H9 (cell line): ENCODE measurements at regions not wholly inside any gene's neighbourhood (a gene's known extent, or its start where the extent isn't known, plus 50 kb on each side); places are given as distances from the start of the nearest gene placed in this dataset.

Source experiments
- DNase-seq: peaks from one replicate; pipeline ENCODE4 v3.0.0-alpha.2; 2017
- H2AFZ ChIP-seq: one replicate; pipeline ENCODE4 v1.6.1; 2013; ENCODE audit warnings: mild to moderate bottlenecking, low read length, control low read depth, moderate library complexity
- H2AK5ac ChIP-seq: 2 replicates; pipeline ENCODE4 v1.6.1; 2013; ENCODE audit warnings: low read length, control low read depth, mixed read lengths; ENCODE audit not compliant: insufficient read length
- H2BK120ac ChIP-seq: one replicate; pipeline ENCODE4 v1.6.1; 2013; ENCODE audit warnings: low read depth, mild to moderate bottlenecking, low read length, control low read depth, inconsistent platforms; ENCODE audit not compliant: poor library complexity, severe bottlenecking
- H2BK12ac ChIP-seq: 2 replicates; pipeline ENCODE4 v1.6.1; 2013; ENCODE audit warnings: low read length, control low read depth, mixed read lengths, low read depth; ENCODE audit not compliant: insufficient read length
- H2BK15ac ChIP-seq: 2 replicates; pipeline ENCODE4 v1.6.1; 2013; ENCODE audit warnings: low read depth, low read length, control low read depth
- H2BK20ac ChIP-seq: one replicate; pipeline ENCODE4 v1.6.1; 2013; ENCODE audit warnings: low read depth, mild to moderate bottlenecking, low read length, control low read depth, inconsistent platforms; ENCODE audit not compliant: poor library complexity, severe bottlenecking
- H2BK5ac ChIP-seq: 2 replicates; pipeline ENCODE4 v1.6.1; 2013; ENCODE audit warnings: low read length, control low read depth, mixed read lengths; ENCODE audit not compliant: insufficient read length
- H3K14ac ChIP-seq: 2 replicates; pipeline ENCODE4 v1.6.1; 2013; ENCODE audit warnings: low read length, control low read depth; ENCODE audit not compliant: insufficient read depth
- H3K18ac ChIP-seq: 2 replicates; pipeline ENCODE4 v1.6.1; 2013; ENCODE audit warnings: low read depth, mild to moderate bottlenecking, mixed read lengths, low read length, control low read depth; ENCODE audit not compliant: insufficient read length
- H3K23ac ChIP-seq: 2 replicates; pipeline ENCODE4 v1.6.1; 2013; ENCODE audit warnings: low read length, control low read depth, mixed read lengths, low read depth; ENCODE audit not compliant: insufficient read length
- H3K23me2 ChIP-seq: 2 replicates; pipeline ENCODE4 v1.6.1; 2013; ENCODE audit warnings: low read depth, mild to moderate bottlenecking, mixed read lengths, low read length, control low read depth; ENCODE audit not compliant: insufficient read length, poor library complexity, severe bottlenecking
- H3K27ac ChIP-seq: 2 replicates; pipeline ENCODE4 v1.5.1; 2013; ENCODE audit warnings: low read length, control low read depth, mixed read lengths, low read depth; ENCODE audit not compliant: insufficient read length
- H3K27me3 ChIP-seq: 2 replicates; pipeline ENCODE4 v1.6.1; 2013; ENCODE audit warnings: low read length, control low read depth, inconsistent platforms; ENCODE audit not compliant: insufficient read depth
- H3K4ac ChIP-seq: 2 replicates; pipeline ENCODE4 v1.6.1; 2013; ENCODE audit warnings: low read depth, mild to moderate bottlenecking, control low read depth, inconsistent platforms, low read length, moderate library complexity
- H3K4me1 ChIP-seq: 2 replicates; pipeline ENCODE4 v1.6.1; 2013; ENCODE audit warnings: low read length, control low read depth, inconsistent platforms; ENCODE audit not compliant: insufficient read depth
- H3K4me2 ChIP-seq: 2 replicates; pipeline ENCODE4 v1.6.1; 2013; ENCODE audit warnings: low read length, control low read depth, mixed read lengths; ENCODE audit not compliant: insufficient read length, insufficient read depth
- H3K56ac ChIP-seq: 2 replicates; pipeline ENCODE4 v1.6.1; 2013; ENCODE audit warnings: low read depth, mild to moderate bottlenecking, mixed read lengths, low read length, control low read depth; ENCODE audit not compliant: insufficient read length
- H3K79me1 ChIP-seq: 2 replicates; pipeline ENCODE4 v1.6.1; 2013; ENCODE audit warnings: low read depth, mild to moderate bottlenecking, moderate library complexity, low read length, control low read depth, inconsistent platforms; ENCODE audit not compliant: insufficient read depth, poor library complexity, severe bottlenecking
- H3K79me2 ChIP-seq: 2 replicates; pipeline ENCODE4 v1.6.1; 2013; ENCODE audit warnings: low read length, control low read depth, inconsistent platforms; ENCODE audit not compliant: insufficient read depth
- H3K9ac ChIP-seq: 2 replicates; pipeline ENCODE4 v1.6.1; 2013; ENCODE audit warnings: low read length, control low read depth, mixed read lengths; ENCODE audit not compliant: insufficient read length; ENCODE audit errors: extremely low read depth
- H3K9me3 ChIP-seq: one replicate; pipeline ENCODE4 v1.6.1; 2013; ENCODE audit warnings: low read depth, low read length, inconsistent platforms; ENCODE audit not compliant: control insufficient read depth
- H3T11ph ChIP-seq: one replicate; pipeline ENCODE4 v1.6.1; 2013; ENCODE audit warnings: mild to moderate bottlenecking, low read length, control low read depth, inconsistent platforms
- H4K20me1 ChIP-seq: one replicate; pipeline ENCODE4 v1.6.1; 2013; ENCODE audit not compliant: control insufficient read depth, insufficient read length, insufficient read depth
- H4K5ac ChIP-seq: 2 replicates; pipeline ENCODE4 v1.6.1; 2013; ENCODE audit warnings: low read depth, mild to moderate bottlenecking, mixed read lengths, low read length, control low read depth; ENCODE audit not compliant: insufficient read length
- H4K8ac ChIP-seq: replicated peaks from 2 replicates; pipeline ENCODE4 v1.6.1; 2013; ENCODE audit warnings: low read length, control low read depth, mixed read lengths, low read depth; ENCODE audit not compliant: insufficient read length
- H4K91ac ChIP-seq: 2 replicates; pipeline ENCODE4 v1.6.1; 2013; ENCODE audit warnings: low read depth, mild to moderate bottlenecking, moderate library complexity, mixed read lengths, low read length, control low read depth; ENCODE audit not compliant: insufficient read length
- H3K27ac Mint-ChIP-seq, 3 experiments: 2 replicates in 2 of 3; 3 replicates in 1 of 3; pipeline ENCODE4 v1.8.0; 2020 to 2021; ENCODE audit warnings: mixed read lengths in 3 of 3, mild to moderate bottlenecking in 1 of 3, moderate library complexity in 1 of 3
- H3K27me3 Mint-ChIP-seq: 2 replicates; pipeline ENCODE4 v1.8.0; 2021; ENCODE audit warnings: low read depth, mild to moderate bottlenecking, moderate library complexity, mixed read lengths
- H3K36me3 Mint-ChIP-seq, 3 experiments: 2 replicates in 2 of 3; 3 replicates in 1 of 3; pipeline ENCODE4 v1.8.0; 2020 to 2021; ENCODE audit warnings: low read depth in 3 of 3, mixed read lengths in 3 of 3; ENCODE audit not compliant: insufficient read depth in 1 of 3
- H3K4me1 Mint-ChIP-seq, 2 experiments: 2 replicates each; pipeline ENCODE4 v1.8.0; 2020; ENCODE audit warnings: mixed read lengths in 2 of 2
- H3K4me3 Mint-ChIP-seq, 2 experiments: 2 replicates in 1 of 2; 3 replicates in 1 of 2; pipeline ENCODE4 v1.8.0; 2020 to 2021; ENCODE audit warnings: mild to moderate bottlenecking in 2 of 2, mixed read lengths in 2 of 2, moderate library complexity in 1 of 2
- H3K9me3 Mint-ChIP-seq, 2 experiments: 2 replicates in 1 of 2; 3 replicates in 1 of 2; pipeline ENCODE4 v1.8.0; 2020; ENCODE audit warnings: mild to moderate bottlenecking in 2 of 2, mixed read lengths in 2 of 2, moderate library complexity in 1 of 2
- WGBS: extraction: QIAGEN DNeasy Blood & Tissue Kit; methylation state at CpG from one replicate; pipeline ENCODE4 v1.1.7; 2013; ENCODE audit warnings: missing lambda C conversion rate, low lambda C conversion rate, mixed read lengths; ENCODE audit not compliant: insufficient read length; ENCODE audit errors: extremely low coverage; 5-methylcytosine and 5-hydroxymethylcytosine counted together
- TF ChIP-seq, protein P1 (sequence below): fragments of 200-600 bp; sonication (generic); conservative IDR thresholded peaks from 3 replicates; pipeline ENCODE4 v1.8.0; 2021; ENCODE audit warnings: antibody characterized with exemption, mild to moderate bottlenecking

DNA sequence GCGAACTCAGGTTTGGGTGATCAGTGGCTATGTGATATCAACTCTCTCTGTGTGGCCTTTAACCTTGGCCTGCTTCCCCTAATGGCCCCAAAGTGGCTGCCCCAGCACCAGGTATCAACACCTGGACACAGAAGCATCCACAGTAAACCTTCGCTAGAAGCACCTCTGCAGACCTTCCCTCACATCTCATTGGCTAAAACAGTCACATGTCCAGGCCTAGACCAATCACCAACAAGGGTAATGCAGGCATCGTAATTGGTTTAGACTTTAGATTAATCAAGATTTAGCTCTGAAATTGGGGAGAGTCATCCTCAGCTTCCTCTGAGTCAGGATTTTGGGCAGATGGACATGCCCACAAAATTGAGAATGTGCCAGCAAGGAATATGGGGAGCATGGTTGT is 92.5 kb upstream of the MYL2 start:
- Histone ChIP-seq H3K4me1 (peaks cover 3% of the 10 kb centered on the region; the same call in 1 of the 2 replicates), H2AK5ac (no peak overlapping the region), H3K9ac (no peak overlapping the region), H2BK20ac (no peak overlapping the region), H3K4me2 (no peak overlapping the region), H3K23me2 (no peaks in the 10 kb centered on the region), H3K4ac (no peak overlapping the region), H3K23ac (no peak overlapping the region), H3K18ac (no peak overlapping the region), H2AFZ (no peak overlapping the region), H3K9me3 (no peaks in the 10 kb centered on the region), H4K20me1 (no peaks in the 10 kb centered on the region), H2BK120ac (no peak overlapping the region), H3K27ac (no peak overlapping the region), H2BK5ac (no peak overlapping the region), H4K8ac (no peak overlapping the region), H2BK15ac (no peak overlapping the region), H4K5ac (no peak overlapping the region), H3T11ph (no peak overlapping the region), H3K79me2 (no peaks in the 10 kb centered on the region), H3K14ac (no peak overlapping the region), H4K91ac (no peak overlapping the region), H2BK12ac (no peak overlapping the region), H3K56ac (no peak overlapping the region), H3K79me1 (no peaks in the 10 kb centered on the region), H3K27me3 (no peaks in the 10 kb centered on the region)
- TF ChIP-seq, protein P1, sequence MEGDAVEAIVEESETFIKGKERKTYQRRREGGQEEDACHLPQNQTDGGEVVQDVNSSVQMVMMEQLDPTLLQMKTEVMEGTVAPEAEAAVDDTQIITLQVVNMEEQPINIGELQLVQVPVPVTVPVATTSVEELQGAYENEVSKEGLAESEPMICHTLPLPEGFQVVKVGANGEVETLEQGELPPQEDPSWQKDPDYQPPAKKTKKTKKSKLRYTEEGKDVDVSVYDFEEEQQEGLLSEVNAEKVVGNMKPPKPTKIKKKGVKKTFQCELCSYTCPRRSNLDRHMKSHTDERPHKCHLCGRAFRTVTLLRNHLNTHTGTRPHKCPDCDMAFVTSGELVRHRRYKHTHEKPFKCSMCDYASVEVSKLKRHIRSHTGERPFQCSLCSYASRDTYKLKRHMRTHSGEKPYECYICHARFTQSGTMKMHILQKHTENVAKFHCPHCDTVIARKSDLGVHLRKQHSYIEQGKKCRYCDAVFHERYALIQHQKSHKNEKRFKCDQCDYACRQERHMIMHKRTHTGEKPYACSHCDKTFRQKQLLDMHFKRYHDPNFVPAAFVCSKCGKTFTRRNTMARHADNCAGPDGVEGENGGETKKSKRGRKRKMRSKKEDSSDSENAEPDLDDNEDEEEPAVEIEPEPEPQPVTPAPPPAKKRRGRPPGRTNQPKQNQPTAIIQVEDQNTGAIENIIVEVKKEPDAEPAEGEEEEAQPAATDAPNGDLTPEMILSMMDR: no peak
- no peak overlapping the region for H3K4me3 Mint-ChIP-seq
- peaks cover 41% of the 10 kb centered on the region for H3K27me3 Mint-ChIP-seq
- peaks cover 5 to 6% of the 10 kb centered on the region in 2 experiments; a peak in 4 of 5 replicates for H3K9me3 Mint-ChIP-seq
- no peak for DNase-seq
- no peak overlapping the region for H3K27ac Mint-ChIP-seq
- WGBS: no CpG with 5 or more reads among the region's 3 CpGs
- H3K4me1 Mint-ChIP-seq: peaks cover 0 to 5% of the 10 kb centered on the region in 2 experiments; a peak in 2 of 4 replicates
- peaks cover 0 to 2% (median 0%) of the 10 kb centered on the region in 3 experiments; a peak in 1 of 7 replicates for H3K36me3 Mint-ChIP-seq
